GM11168 (cell line): ENCODE measurements at regions not wholly inside any gene's neighbourhood (a gene's known extent, or its start where the extent isn't known, plus 50 kb on each side); places are given as distances from the start of the nearest gene placed in this dataset.

Experiments used
- in situ Hi-C: fragments of 300-500 bp; cut with MboI; formaldehyde crosslinking; loops from one replicate; pipeline ENCODE4 v1.12.0; 2022; ENCODE audit warnings: low sequenced_read_pairs; ENCODE audit not compliant: unreplicated experiment

DNA sequence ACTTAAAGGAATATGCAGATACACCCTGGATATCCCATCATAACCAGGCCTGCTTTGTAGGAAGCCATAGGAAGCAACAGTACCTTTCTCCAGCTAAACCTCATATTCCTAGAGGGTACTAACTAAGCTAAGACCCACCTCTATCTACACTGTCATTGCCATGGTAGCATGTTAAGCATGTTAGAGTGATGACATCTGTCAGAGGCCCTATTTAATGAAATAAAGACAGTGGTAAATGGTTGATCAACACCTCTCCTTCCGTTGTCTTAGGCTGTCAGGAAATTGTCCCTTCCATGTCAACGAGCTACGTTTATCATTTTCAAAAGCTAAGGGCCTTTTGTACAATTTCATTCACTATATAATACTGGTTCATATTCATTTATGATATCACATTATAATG is 251.1 kb upstream of the PSMD7 start:
- in situ Hi-C loops = no loop called here

- in situ Hi-C loops = no loop called here
These were observed 260.8 kb upstream of the PSMD7 start for GRCh38 chr16:74035816-74036215.

- in situ Hi-C loops = no loop called here
These were observed 261.8 kb upstream of the PSMD7 start for GRCh38 chr16:74034862-74035261.

GRCh38 chr16:74034200-74034599 is 262.4 kb upstream of the PSMD7 start:
- in situ Hi-C loops = no loop called here

GRCh38 chr16:74033441-74033995 is 263.1 kb upstream of the PSMD7 start:
- in situ Hi-C loops = no loop called here

- in situ Hi-C loops = no loop called here
These were observed 265.1 kb upstream of the PSMD7 start for GRCh38 chr16:74031551-74031950.

GRCh38 chr16:74030000-74030706 is 266.5 kb upstream of the PSMD7 start:
- in situ Hi-C loops = no loop called here

GRCh38 chr16:74029115-74029792 is 267.4 kb upstream of the PSMD7 start:
- in situ Hi-C loops = no loop called here

GRCh38 chr16:74026373-74027281 is 270.0 kb upstream of the PSMD7 start:
- in situ Hi-C loops = no loop called here

GRCh38 chr16:74024953-74025352 is 271.7 kb upstream of the PSMD7 start:
- in situ Hi-C loops = no loop called here

GRCh38 chr16:74020095-74020670 is 276.4 kb upstream of the PSMD7 start:
- in situ Hi-C loops = no loop called here

DNA sequence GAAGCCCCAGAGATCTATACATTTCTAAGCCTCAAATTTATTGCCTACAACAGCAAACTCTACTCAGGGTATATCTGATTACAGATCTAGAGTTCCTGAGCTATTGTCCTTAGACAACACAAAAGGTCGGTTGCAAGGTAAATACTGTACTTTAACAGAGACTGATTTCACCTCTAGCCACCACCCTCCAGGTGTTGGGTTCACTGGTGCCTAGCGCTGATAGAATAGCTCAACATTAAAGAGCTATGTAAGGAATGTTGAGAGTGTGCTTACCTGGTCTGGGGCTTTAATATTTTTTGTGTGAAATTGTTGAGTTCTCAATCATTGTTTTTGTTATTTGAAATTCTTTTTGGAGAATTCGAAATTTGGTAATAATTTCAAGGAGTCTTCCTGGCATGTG is 277.0 kb upstream of the PSMD7 start:
- in situ Hi-C loops = no loop called here

- in situ Hi-C loops = no loop called here
These were observed 280.7 kb upstream of the PSMD7 start for GRCh38 chr16:74015953-74016352.

- in situ Hi-C loops = no loop called here
These were observed 297.9 kb upstream of the PSMD7 start for GRCh38 chr16:73998707-73999106.

- in situ Hi-C loops = no loop called here
These were observed 298.6 kb upstream of the PSMD7 start for GRCh38 chr16:73997971-73998370.

DNA sequence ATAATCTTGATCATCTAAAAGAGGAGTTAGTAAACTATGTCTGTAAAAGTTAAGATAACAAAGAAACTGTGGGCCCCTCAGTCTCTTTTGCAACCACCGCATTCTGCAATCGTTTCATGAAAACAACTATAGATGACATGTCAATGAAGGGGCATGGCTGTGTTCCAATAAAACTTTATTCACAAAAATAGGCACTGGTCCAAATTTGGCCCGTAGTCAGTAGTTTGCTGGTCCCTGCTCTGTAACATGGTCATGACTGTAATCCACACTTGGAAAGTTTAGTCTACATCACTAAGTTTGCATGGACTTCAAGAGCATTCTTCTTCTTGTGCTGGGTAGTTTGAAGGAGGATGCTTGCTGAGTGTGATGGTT is 299.3 kb upstream of the PSMD7 start:
- in situ Hi-C loops = no loop called here

DNA sequence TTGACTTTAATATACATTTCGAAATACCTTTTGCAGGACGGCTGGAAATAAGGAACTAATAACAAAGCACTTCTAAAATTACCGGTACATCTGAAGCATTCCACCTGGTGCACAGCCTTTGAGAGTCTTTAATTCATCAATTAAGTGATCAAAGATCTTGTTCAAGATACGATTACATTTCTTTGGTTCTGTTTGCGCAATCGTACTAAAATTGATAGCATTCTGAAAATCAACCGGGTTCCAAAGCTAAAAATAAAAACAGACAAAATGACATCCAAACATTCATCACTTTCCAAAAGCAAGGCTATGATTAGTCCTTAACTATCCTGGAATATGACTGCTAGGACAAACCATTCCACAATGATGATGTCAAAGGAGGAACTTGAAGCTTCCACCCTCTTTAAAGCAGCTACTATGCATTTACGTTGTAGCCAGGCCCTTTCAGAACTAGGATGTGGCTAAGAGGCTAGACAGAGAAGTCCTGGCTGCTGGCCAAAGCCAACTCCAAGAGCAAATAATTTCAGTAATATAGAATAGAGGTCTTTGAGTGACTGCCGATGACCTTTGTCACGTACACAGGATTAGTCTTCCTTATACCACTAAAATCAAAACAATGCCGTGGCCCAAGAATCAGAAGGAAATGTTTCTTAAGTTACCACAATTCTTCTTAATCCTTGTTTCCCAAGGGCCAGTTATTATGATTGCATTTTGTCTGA is 299.8 kb upstream of the PSMD7 start:
- in situ Hi-C loops = no loop called here

- in situ Hi-C loops = no loop called here
These were observed 302.7 kb upstream of the PSMD7 start for GRCh38 chr16:73993878-73994277.

GRCh38 chr16:73978407-73978784 is 318.2 kb upstream of the PSMD7 start:
- in situ Hi-C loops = no loop called here

GRCh38 chr16:73976644-73977043 is 320.0 kb upstream of the PSMD7 start:
- in situ Hi-C loops = no loop called here
